ENCODE measurements at regions not wholly inside any gene's neighbourhood (a gene's known extent, or its start where the extent isn't known, plus 50 kb on each side); places are given as distances from the start of the nearest gene placed in this dataset.
"Not testable (repeated sequence)": the region's sequence is repeated elsewhere in the genome, so short reads cannot be mapped to it uniquely, and the experiment has no call there.

DNA sequence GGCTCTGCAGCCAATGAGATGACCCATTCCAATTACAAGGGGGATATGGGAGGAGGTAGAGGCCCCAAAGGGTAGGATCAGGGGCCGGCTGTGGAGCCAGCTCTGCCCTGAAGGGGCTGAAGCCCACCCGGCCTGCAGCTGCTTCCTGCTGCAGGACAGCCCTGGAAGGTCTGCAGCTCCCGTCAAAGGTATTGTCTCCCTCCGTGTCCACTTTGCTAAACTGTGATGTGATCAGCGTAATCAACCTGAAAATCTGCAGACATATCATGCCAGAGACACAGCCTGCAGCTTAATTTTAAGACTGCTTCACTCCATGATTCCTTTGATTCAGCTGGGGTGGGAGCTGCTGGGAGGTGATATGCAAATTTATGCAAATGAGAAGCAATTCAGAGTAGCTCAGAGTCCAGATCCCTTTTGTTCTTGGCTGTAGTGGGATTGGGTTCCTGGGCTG lies 90.7 kb downstream of the GADD45G start:
- DNase-seq = no peak

DNA sequence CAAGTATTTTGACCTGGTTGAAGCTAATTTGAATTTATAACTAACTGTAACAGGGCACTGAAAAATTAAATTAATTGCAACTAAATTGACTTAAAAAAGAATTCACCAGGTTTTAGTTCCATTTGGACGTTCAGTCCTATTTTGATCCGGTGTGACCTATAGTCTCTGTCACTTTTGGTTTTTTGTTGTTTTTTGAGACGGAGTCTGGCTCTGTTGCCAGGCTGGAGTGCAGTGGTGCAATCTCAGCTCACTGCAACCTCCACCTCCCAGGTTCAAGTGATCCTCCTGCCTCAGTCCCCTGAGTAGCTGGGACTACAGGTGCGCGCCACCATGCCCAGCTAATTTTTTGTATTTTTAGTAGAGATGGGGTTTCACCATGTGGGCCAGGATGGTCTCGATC lies 91.2 kb downstream of the GADD45G start:
- DNase-seq = not testable (repeated sequence)

DNA sequence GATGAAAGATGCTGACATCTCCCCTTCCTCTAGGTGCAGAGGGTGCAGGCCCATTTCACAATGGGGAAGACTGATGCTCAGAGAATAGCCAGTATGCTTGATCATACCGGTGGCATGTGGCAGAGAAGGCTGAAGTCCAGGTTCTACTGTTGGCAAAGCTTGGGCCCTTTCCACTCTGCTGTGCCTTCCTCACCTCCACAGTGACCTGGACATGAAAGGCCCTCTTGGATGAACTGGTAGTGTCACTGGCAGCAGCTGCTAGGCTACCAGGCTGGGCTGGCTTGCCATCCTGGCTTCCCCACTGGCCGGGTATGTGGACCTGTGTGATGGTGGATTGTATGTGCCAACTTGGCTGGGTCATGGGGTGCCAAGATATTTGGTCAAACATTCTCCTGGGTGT lies 92.0 kb downstream of the GADD45G start:
- DNase-seq = no peak

DNA sequence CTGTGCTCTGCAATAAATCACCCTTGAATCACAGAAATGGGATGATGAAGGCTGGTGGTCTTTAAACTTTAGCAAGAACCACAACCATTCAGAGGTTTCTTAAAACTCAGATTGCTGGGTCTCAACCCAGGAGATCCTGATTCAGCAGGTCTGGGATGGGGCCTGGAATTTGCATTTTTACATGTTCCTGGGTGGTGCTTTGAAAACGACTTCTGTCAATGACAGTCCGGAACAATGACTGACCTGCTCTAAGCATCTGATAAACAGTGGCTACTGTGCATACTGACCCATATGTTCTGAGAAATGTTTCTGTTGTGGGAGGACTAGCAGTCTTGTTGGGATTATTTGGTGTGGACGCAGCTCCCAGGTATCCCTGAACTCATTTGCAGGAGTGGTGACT lies 92.7 kb downstream of the GADD45G start:
- DNase-seq = no peak

DNA sequence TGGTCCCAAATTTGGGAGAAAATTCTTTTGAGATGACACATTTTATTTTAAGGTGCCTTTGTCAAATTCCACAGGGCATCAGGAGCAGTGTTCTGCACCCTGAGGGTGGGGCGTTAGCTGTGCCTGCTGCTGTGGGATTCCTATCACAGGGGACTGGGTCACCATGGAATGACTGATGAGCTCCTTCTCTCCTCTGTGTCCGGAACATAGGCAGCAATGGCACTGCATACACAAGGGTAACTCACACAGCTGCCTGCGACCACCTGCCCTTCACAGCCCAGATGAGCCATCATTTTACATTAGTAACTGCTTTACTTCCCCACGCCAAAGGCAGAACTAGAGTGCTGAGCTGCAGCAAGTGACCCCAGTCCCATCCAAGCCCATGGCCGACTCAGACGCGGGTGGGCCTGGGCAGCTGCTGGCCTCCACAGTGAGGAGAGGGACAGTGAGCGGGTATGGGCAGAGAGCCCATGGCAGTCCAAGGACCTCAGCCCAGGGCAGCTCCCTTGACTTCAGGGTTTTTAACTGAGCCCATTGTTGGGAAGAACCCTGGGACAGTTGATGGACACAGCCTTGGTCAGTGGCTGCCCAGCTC lies 93.7 kb downstream of the GADD45G start:
- no peak for DNase-seq

DNA sequence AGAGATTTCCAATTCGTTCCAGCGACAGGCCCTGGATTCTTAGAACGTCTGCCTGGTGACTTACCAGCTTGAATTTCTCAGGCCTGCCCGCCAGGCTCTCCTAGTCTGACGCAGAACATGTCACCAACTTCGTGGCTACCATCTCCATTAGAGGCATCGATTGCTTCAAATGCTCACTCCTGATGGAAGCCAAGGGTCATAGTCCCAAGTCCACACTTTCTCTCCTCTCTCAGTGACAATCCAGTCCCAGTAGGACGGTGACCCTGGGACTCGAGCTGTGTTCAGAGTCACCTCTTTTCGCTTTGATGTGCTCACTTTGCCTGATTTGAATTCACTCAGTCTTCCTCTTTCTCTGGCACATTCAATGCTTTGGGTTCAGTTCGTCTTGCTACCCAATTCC lies 94.8 kb downstream of the GADD45G start:
- DNase-seq = no peak

DNA sequence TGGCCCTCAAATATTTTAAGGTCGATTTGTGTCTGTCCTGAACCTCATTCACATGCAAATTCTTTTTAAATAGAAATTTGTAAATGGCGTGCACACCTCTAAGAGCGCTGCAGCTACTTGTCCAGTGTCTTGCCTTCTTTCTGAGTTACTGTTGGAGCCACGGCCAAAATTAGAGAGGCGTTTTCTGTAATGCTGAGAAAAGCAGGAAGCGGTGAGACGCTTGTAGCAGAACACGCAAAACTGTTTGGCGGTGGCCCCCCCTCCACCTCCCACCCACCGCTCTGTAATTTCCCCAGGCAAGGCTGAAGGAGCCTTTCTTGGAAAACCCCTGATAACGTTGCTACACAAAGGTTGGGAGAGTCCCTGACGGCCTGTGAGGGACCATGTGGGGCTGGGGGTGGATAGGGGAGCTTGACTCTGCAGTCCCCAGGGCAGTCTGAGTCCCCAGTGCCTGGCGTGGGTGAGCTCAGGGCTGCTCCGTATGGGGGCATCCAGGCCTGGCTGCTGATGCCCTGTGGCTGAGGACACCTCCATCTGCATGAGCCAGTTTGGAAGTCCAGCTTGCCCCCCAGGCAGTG lies 96.5 kb downstream of the GADD45G start:
- no peak for DNase-seq

DNA sequence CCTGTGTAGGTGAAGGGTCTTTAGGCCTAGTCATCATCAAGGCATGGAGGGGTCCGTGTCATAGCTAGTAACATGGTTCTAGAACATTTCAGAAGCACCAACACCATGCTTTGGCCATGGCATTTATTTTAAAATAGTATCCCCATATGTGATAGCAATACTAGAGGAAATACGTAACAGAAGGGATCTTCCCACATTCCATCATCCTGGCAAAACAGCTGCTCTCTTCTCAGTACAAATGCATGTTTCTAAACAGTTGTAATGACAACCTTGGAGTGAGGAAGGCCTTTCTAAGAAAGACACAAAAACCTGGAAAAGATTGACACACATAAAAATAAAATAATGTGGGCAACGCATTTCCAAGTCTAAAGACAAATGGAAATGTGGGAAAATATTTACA lies 97.6 kb downstream of the GADD45G start:
- DNase-seq = no peak

DNA sequence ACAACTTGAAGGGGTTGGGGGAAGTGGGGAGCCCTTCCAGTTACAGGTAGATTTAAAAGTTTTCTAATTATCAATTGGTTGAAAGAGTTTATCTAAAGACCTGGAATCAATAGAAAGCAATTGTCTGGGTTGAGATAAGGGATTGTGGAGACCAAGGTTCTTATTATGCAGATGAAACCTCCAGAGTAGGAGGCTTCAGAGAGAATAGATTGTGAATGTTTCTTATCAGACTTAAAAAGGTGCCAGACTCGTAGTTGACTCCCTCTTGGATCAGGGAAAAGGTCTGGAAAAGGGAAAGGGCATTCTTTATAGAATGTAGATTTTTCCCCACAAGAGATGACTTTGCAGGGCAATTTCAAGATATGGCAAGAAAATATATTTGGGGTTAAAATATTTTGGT lies 100.8 kb downstream of the GADD45G start:
- no peak for DNase-seq

DNA sequence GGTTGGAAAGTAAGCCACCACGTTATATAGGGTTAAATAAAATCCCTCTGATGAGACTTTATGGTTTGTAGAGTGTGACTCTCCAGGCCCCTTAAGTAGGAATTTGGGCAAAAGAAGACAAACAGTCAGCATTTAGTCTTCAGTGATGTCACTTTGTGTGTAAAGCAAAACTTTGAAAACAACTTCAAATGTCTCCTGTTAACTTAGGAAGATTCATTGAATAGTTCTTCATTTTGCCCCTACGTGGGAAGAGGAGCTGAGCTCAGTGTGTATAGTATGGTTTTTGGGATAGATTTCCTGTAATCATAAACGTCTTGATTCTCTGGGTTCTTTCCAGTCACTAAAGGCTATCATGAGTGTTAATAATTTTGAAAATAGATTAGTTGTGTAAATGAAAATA lies 101.3 kb downstream of the GADD45G start:
- DNase-seq = no peak

DNA sequence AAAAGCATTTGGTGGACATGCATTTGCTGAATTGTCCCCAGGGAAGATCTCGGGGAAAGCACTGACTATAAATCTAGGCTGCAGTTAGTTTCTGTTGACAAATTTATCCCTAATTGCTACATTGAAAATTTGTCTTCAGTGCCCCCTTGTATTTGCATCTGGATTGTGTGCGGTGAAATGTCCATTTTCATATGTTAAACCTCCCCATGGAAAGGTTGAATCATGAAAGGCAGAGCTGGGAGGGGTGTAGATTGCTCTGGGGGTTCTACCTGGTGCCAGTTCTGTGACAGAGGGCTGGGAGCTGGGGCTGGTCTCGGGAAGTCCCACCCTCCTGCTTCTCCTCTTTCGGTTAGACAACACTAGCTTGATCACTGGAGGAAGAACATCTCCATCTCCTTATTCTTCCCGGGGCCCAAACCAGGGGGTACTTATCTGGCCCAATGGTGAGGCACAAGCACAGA lies 101.9 kb downstream of the GADD45G start:
- DNase-seq = no peak

DNA sequence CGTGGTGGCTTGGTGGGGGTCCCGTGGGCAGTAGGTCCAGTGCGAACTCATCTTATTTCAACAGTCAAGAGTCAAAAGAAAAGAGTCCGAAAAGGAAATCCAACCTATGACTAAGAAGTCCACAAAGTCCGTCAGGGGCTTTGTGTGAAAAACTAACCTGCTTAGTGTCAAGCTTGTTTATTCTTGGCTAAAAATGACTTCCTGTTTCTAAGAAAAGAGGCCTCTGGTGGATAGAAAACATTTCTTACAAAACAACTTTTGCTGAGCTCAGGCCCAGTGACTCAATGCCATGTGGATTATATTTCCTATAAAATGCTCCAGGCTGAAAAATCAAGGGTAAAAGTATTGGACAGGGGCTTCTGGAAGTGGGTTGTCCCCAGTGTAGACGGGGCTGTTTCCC lies 105.9 kb downstream of the GADD45G start:
- no peak for DNase-seq

DNA sequence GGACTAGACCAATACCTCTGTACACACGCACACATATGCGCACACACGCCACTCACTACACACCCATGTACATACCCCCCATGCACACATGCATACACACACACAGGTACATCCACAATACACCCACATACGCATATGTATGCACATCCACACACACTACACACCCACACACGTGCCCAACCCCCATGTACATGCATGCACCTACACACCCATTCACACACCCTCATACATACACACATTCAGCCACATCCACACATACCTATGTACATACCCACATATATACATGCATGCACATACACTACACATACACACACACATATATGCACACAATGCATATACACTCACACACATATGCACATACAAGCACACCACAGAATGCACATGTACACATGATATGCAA lies 107.1 kb downstream of the GADD45G start:
- DNase-seq = no peak

DNA sequence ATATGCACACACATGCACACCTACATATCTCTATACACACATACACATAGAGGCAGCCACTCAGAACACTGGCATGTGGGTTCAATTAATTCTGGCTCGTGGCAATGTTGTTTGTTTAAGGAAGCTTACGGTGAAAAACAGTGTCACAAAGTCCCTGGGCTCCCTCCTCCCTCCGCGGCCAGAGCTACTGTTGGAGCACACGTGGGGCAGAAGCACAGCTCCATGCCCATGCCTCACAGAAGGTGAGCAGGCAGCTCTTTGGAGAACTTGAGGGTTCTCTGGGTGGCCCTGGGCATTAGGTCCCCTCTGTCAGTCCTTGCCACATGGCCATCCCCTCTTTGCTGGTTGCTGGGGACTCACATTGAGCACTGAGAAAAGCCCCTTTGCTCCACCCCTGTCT lies 107.5 kb downstream of the GADD45G start:
- DNase-seq = no peak

DNA sequence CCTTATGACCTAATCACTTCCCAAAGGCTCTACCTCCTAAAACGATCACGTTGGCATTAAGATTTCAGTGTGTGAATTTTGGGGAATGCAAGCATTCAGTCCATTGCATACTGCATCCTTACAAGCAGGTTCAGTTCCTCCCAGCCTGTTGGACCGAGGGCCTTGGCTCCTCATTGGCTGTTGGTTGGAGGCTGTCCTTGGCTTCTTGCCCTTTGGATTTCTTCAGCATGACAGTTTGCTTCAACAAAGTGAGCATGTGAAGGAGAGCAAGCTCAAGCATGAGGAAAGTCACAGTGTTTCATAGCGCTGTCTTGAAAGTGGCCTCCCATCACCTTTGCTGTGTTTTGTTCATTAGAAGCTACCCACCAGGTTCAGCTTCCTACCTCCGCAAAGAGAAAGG lies 109.5 kb downstream of the GADD45G start:
- no peak for DNase-seq

DNA sequence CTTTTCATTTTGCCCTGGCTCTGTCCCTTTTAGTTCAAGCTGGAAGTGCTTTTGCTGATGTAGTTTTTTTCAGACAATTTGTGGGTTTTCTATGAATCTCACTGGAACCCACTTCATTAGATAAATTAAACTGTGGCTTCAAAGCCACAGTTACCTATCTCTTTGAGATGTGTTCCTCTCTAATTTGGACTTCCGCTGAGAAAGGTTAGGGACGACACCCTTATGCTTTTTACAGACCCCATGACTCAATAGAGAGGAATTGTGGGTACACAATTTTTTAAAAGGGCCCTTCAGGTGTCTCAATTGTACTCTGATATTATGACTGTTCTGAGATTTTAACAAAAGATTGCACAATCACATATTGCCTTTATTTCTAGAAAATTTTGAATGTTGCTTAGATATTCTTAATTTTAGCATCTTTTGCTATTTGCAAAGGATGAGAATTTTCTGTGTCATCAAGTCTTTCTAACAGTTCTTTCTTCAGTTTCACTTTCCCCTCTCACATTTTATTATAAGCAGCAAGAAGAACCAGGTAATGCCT lies 110.6 kb downstream of the GADD45G start:
- DNase-seq = no peak

DNA sequence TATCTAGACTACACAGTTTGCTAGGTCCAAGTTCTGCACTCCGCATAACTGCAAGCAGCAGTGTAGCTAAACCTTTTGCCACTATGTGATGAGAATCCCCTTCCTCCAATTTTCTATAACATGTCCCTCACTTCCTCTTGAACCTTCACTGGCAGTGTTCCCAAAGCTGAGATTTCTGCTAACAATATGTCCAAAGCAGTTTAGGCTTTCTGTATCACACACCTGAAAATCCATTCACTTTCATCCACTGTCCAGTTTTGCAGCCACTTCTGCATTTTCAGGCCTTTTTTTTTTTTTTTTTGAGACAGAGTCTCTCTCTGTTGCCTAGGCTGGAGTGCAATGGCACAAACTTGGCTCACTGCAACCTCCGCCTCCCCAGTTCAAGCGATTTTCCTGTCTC lies 111.1 kb downstream of the GADD45G start:
- no peak for DNase-seq

DNA sequence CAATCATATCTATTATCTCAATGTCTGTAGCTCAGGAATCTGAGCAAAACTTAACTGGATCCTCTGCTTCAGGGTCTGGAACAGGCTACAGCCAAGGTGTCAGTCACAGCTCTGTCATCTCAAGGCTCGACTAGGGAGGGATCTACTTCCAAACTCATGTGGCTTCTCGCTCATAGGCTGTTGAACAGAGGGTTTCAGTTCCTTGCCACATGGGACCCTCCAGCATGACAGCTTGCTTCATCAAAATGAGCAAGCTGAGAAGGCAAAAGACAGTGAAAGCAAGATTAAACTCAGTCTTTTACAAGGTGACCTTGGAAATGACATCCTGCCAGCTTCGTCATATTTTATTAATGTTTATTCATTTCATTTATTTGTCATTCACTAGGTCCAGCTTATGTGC lies 111.7 kb downstream of the GADD45G start:
- DNase-seq = no peak

DNA sequence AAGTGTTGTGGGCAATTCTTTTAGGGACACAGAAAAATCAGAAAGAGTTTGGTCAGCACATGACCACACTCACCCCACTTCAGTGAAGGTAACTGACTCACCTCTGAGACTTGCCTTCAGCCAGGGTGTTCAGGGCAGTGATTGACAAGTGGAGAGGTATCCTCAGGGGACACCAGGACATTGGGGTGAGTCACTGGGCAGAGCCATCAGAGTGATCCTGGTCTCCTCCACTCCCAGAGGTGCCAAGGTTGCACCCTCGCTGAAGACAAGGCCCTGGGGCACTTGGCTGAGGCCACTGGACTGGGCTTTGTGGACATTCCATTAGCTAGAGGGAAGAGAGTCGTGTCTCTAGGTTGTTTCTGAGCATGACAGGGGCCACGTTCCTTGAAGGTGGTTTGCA lies 113.4 kb downstream of the GADD45G start:
- no peak for DNase-seq

DNA sequence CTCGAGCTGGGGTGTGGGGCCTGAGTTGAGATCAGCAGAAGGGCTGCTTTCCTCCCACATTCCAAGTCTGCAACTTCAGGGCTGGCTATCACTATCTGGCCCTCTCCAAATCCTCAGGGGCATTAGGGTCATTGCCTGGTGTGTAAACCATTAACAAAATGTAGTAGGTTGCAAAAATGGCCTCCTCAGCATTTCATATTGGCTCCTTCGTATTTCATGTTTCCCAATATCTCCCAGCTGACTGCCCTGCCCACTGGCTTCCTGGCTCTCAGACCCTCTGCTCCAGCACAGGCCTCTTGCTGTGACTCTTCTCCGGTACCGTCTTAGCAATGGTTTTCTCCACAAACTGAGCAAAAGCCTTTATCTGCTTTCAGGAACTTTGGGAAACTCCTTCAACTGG lies 113.8 kb downstream of the GADD45G start:
- DNase-seq = no peak

DNA sequence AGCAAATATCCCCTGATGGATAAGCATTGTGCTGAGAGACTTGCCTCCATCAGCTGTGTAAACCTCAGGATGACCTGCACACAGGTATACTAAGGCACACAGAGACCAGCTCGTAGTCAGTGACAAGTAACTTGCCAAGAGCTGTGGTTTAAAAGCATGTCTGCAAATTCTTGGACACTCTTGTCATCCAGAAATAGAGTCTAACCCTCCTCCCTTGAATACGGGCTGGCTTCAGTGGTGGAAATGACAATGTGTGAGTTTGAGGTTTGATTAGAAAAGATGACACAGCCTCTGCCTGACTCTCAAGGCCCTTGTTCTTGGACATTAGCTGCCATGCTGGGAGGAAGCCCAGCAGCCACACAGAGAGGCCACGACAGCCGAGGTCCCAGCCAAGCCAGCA lies 114.4 kb downstream of the GADD45G start:
- no peak for DNase-seq

DNA sequence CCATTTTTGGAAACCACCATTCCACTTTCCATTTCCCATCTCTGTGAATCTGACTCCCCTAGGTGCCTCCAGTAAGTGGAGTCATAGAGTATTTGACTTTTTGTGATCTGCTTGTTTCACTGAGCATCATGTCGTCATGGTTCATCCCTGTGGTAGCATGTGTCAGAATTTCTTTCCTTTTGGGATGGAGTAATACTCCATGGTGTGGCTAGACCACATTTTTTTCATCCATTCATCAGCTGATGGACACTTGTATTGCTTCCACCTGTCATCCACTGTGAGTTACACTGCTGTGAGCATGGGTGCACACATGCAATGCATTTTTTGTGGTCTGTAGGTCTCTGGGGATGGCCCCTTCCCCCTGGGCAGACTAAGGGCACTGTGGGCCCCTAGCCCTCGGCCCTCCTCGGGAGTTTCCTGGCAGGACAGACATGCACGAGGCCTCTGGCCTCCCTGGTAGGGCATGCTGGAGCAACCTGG lies 115.9 kb downstream of the GADD45G start:
- no peak for DNase-seq

DNA sequence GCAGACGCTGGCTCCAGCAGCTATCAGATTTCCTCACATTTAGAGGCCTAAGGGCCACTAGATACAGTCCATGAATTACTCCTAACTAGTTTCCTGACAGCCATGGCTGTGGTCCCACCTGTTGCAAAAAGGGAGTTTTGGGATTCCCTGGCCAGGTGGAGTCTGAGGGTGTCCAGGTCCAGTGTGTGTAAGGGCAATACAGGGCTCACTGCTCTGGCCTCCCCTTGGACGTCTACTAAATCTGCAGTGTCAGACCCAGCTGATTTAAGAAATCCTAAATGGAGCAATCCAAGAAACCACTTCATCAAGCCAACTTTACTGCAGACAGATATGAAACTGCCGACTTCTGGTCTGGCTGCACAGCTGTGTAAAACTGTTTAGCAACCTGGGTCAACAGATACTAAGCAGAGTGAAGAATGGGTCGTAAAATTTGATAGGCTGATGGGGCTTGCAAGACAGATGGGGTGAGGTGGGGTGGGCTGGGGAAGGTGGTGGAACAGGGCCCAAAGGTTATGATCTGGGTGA lies 116.4 kb downstream of the GADD45G start:
- DNase-seq = peak; percentile 56 to 63
